GM20431 (cell line): ENCODE measurements at regions not wholly inside any gene's neighbourhood (a gene's known extent, or its start where the extent isn't known, plus 50 kb on each side); places are given as distances from the start of the nearest gene placed in this dataset.

Experiments used
- in situ Hi-C: fragments of 300-500 bp; cut with MseI, MboI; formaldehyde crosslinking; loops from one replicate; pipeline ENCODE4 v1.15.0; 2020; ENCODE audit warnings: low sequenced_read_pairs; ENCODE audit not compliant: unreplicated experiment

DNA sequence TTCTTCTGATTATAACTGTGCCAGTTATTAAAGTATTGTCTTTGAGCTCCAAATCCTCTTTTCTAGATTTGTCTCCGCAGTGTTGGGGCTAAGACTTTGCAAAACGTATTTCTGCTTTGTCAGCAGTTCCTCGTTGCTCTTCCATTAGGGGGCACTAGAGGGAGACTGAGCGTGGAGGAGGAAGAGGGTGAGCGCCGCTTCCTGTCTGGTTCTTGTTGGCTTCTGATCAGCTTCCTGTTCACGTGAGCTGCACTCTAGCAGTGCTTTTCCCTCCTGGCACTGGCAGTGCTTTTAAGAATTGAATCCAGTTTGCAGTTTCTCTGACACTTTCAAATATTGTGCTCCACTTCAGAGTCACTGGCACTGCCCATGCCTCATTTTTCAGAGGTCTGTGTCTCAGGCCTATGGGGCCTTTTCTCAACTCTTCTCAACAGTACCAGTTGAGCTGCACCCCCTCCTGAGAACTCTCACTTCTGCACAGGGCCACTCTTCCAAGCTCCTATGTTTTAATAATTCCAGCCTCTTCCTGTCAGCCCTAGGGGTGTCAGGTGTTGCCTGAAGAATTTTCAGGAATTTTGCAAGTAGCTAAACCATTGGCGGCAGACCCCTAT, 54.4 kb upstream of the LCORL start:
- in situ Hi-C loops, result no loop called here

DNA sequence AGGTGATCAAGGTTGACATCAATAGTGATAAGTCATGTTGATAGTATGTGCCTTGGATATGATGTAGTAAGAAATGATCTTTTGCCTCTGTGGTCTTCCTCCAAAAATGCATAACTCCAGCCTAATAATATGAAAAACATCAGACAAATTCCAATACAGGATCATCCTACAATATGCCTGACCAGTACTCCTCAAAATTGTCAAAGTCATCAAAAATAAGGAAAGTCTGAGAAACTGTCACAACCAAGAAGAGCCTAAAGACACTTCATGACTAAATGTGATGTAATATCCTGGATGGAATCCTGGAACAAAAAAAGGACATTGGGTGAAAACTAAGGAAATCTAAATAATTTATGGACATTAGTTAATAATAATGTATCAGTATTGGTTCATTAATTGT, 50.3 kb upstream of the LCORL start:
- in situ Hi-C loops, result no loop called here
